GM18870 (cell line): ENCODE measurements at regions not wholly inside any gene's neighbourhood (a gene's known extent, or its start where the extent isn't known, plus 50 kb on each side); places are given as distances from the start of the nearest gene placed in this dataset.

Source experiments
- ATAC-seq: cut with Tn5 transposase; IDR thresholded peaks from one replicate; pipeline ENCODE4 v1.9.1; 2021; ENCODE audit warnings: moderate library complexity; ENCODE audit not compliant: unreplicated experiment

GRCh38 chr14:65185829-65186228 is 83.5 kb upstream of the MAX start:
- ATAC-seq: no peak

- ATAC-seq: no peak
Observed at GRCh38 chr14:65186951-65187350, 84.6 kb upstream of the MAX start.

- no peak for ATAC-seq
Observed at GRCh38 chr14:65187421-65188049, 85.2 kb upstream of the MAX start.

- no peak for ATAC-seq
Observed at GRCh38 chr14:65190312-65190711, 88.0 kb upstream of the MAX start.

- ATAC-seq: no peak
Observed at GRCh38 chr14:65191716-65192115, 89.4 kb upstream of the MAX start.

GRCh38 chr14:65192686-65193085 is 90.4 kb upstream of the MAX start:
- ATAC-seq: no peak

GRCh38 chr14:65193916-65194590 is 91.7 kb upstream of the MAX start:
- no peak for ATAC-seq

- peak; percentile 90 for ATAC-seq
Observed at GRCh38 chr14:65195042-65195719, 92.9 kb upstream of the MAX start.

GRCh38 chr14:65198346-65198745 is 96.0 kb upstream of the MAX start:
- no peak for ATAC-seq

GRCh38 chr14:65200454-65200853 is 98.1 kb upstream of the MAX start:
- ATAC-seq: no peak

- ATAC-seq: no peak
Observed at GRCh38 chr14:65203574-65203973, 101.3 kb upstream of the MAX start.

- no peak for ATAC-seq
Observed at GRCh38 chr14:65204056-65204455, 101.7 kb upstream of the MAX start.

GRCh38 chr14:65206078-65206447 is 103.7 kb upstream of the MAX start:
- ATAC-seq: no peak

- ATAC-seq: peak; percentile 70
Observed at GRCh38 chr14:65206448-65207096, 104.3 kb upstream of the MAX start.

GRCh38 chr14:65208548-65208947 is 106.2 kb upstream of the MAX start:
- no peak for ATAC-seq

- ATAC-seq: peak; percentile 21
Observed at GRCh38 chr14:65210118-65210821, 108.0 kb upstream of the MAX start.

GRCh38 chr14:65210822-65211182 is 108.5 kb upstream of the MAX start:
- ATAC-seq: no peak

GRCh38 chr14:65211341-65211987 is 109.1 kb upstream of the MAX start:
- ATAC-seq: no peak

GRCh38 chr14:65213316-65213715 is 111.0 kb upstream of the MAX start:
- ATAC-seq: no peak

GRCh38 chr14:65214741-65215140 is 112.4 kb upstream of the MAX start:
- no peak for ATAC-seq

- ATAC-seq: no peak
Observed at GRCh38 chr14:65219353-65219752, 117.0 kb upstream of the MAX start.
